Neural cell (in vitro differentiated cells): ENCODE measurements at regions not wholly inside any gene's neighbourhood (a gene's known extent, or its start where the extent isn't known, plus 50 kb on each side); places are given as distances from the start of the nearest gene placed in this dataset.

ENCODE experiments used
- H2AFZ ChIP-seq: fragments of 200-600, 300-800 bp; sonication (generic), shearing (Covaris generic); 2 replicates; pipeline ENCODE4 v1.6.0; 2014; ENCODE audit warnings: low read depth, mild to moderate bottlenecking, antibody characterized with exemption, low read length, moderate library complexity
- H3F3A ChIP-seq: fragments of 200-600 bp; shearing (Covaris generic); 2 replicates; pipeline ENCODE4 v1.6.1; 2016; ENCODE audit warnings: mild to moderate bottlenecking, moderate library complexity, mixed read lengths, antibody characterized with exemption, low read length; ENCODE audit not compliant: insufficient read depth, poor library complexity, severe bottlenecking
- H3K27ac ChIP-seq: fragments of 200-600, 300-800 bp; sonication (generic), shearing (Covaris generic); 2 replicates; pipeline ENCODE4 v1.5.1; 2014; ENCODE audit warnings: mild to moderate bottlenecking, low read length, moderate library complexity
- H3K27me3 ChIP-seq: fragments of 300-800, 200-600 bp; sonication (generic), shearing (Covaris generic); 2 replicates; pipeline ENCODE4 v1.6.0; 2014; ENCODE audit warnings: mild to moderate bottlenecking, low read depth, low read length, moderate library complexity; ENCODE audit not compliant: insufficient read depth
- H3K36me3 ChIP-seq: fragments of 300-800, 200-600 bp; sonication (generic), shearing (Covaris generic); 2 replicates; pipeline ENCODE4 v1.5.1; 2014; ENCODE audit warnings: mild to moderate bottlenecking, antibody characterized with exemption, low read length, moderate library complexity; ENCODE audit not compliant: insufficient read depth
- H3K4me2 ChIP-seq: fragments of 300-800, 200-600 bp; sonication (generic), shearing (Covaris generic); 2 replicates; pipeline ENCODE4 v1.6.0; 2014; ENCODE audit warnings: mild to moderate bottlenecking, low read length
- H3K4me3 ChIP-seq: fragments of 300-800, 200-600 bp; sonication (generic), shearing (Covaris generic); 2 replicates; pipeline ENCODE4 v1.5.1; 2014; ENCODE audit warnings: mild to moderate bottlenecking, low read length, moderate library complexity
- H3K79me2 ChIP-seq: fragments of 200-600 bp; shearing (Covaris generic); replicated peaks from 2 replicates; pipeline ENCODE4 v1.6.0; 2014; ENCODE audit warnings: mild to moderate bottlenecking, low read length, moderate library complexity; ENCODE audit not compliant: insufficient read depth
- H3K9ac ChIP-seq: fragments of 300-800, 200-600 bp; sonication (generic), shearing (Covaris generic); 2 replicates; pipeline ENCODE4 v1.6.1; 2016; ENCODE audit warnings: mild to moderate bottlenecking, low read length, mixed read lengths
- H3K9me2 ChIP-seq: fragments of 200-600 bp; shearing (Covaris generic); 2 replicates; pipeline ENCODE4 v1.6.1; 2016; ENCODE audit warnings: mild to moderate bottlenecking, low read length, mixed read lengths; ENCODE audit not compliant: insufficient read depth
- H3K9me3 ChIP-seq: fragments of 200-600, 300-800 bp; sonication (generic), shearing (Covaris generic); 2 replicates; pipeline ENCODE4 v1.6.1; 2016; ENCODE audit warnings: mild to moderate bottlenecking, mixed run types, low read length, moderate library complexity, mixed read lengths
- H4K20me1 ChIP-seq: fragments of 200-600 bp; shearing (Covaris generic); 2 replicates; pipeline ENCODE4 v1.6.1; 2016; ENCODE audit warnings: mild to moderate bottlenecking, mixed run types; ENCODE audit not compliant: insufficient read depth
- EP300 ChIP-seq: fragments of 450-650 bp; conservative IDR thresholded peaks from 2 replicates; pipeline ENCODE4 v1.6.1; 2014; ENCODE audit warnings: antibody characterized with exemption, mild to moderate bottlenecking, moderate library complexity; ENCODE audit not compliant: poor library complexity, severe bottlenecking
- EZH2 ChIP-seq: fragments of 200-600, 300-800 bp; shearing (Covaris generic), sonication (generic); IDR thresholded peaks from 2 replicates; pipeline ENCODE4 v1.6.1; 2014; ENCODE audit warnings: antibody characterized with exemption, low read length, borderline replicate concordance, mild to moderate bottlenecking; ENCODE audit not compliant: insufficient read depth, poor library complexity, severe bottlenecking
- MXI1 ChIP-seq: fragments of 450-650 bp; conservative IDR thresholded peaks from 2 replicates; pipeline ENCODE4 v1.6.1; 2014; ENCODE audit warnings: antibody characterized with exemption, mild to moderate bottlenecking; ENCODE audit not compliant: poor library complexity, severe bottlenecking
- POLR2AphosphoS5 ChIP-seq: IDR thresholded peaks from 2 replicates; pipeline ENCODE4 v1.6.1; 2012
- RAD21 ChIP-seq: fragments of 450-650 bp; conservative IDR thresholded peaks from 2 replicates; pipeline ENCODE4 v1.6.1; 2014; ENCODE audit warnings: antibody characterized with exemption, mild to moderate bottlenecking, moderate library complexity
- SMC3 ChIP-seq: fragments of 450-650 bp; conservative IDR thresholded peaks from 2 replicates; pipeline ENCODE4 v1.6.1; 2014; ENCODE audit warnings: antibody characterized with exemption, mild to moderate bottlenecking, moderate library complexity; ENCODE audit not compliant: poor library complexity
- TAF1 ChIP-seq: IDR thresholded peaks from 2 replicates; pipeline ENCODE4 v1.6.1; 2012; ENCODE audit warnings: low read depth
- TF ChIP-seq, protein P1 (sequence below): IDR thresholded peaks from 2 replicates; pipeline ENCODE4 v1.6.1; 2012; ENCODE audit warnings: borderline replicate concordance
- TF ChIP-seq, protein P2 (sequence below): fragments of 450-650 bp; IDR thresholded peaks from 2 replicates; pipeline ENCODE4 v1.5.1; 2014; ENCODE audit warnings: antibody characterized with exemption, mild to moderate bottlenecking, moderate library complexity; ENCODE audit not compliant: poor library complexity, severe bottlenecking

DNA sequence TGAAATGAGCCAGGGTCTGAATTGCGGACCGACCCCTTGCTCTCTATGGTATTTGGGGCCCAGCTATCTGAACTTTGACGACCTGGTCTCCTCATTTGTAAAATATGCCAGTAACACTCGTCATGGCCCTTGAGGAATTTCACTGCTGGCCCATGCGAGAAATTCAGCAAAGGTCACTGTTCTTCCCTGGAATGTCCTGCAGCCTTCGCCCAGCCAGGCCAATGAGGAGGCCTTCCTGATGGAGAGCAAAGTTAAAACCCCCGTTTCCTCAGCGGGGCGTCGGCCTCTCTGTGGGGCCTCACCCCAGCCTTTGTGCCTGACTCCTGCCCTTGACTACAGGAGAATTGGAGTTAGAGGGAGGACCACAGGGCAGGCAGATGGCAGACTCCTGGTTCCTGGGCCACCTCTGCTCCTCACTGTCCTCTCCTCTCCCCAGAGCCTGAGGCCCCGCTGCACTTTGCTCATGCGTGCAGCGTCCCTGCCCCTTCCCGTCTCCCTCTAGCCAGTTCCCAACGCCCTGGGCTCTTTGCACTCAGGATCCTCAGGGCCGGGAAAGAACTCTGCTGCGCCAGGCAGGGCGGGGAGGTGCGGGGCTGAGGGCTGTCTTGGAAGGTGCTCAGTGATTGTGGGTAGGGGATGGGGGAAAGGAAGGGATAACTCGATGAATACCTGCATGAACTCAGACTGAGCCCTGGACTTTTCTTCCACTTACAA is 257.0 kb upstream of the RAB6C start:
- Histone ChIP-seq H3K79me2 (no peaks in the 10 kb centered on the region), H3K9me2 (no peaks in the 10 kb centered on the region), H3K36me3 (no peaks in the 10 kb centered on the region), H3K9me3 (no peaks in the 10 kb centered on the region), H3K27me3 (no peaks in the 10 kb centered on the region), H2AFZ (no peak overlapping the region), H3F3A (no peaks in the 10 kb centered on the region), H3K9ac (no peak overlapping the region), H3K27ac (no peak overlapping the region), H3K4me2 (no peak overlapping the region), H4K20me1 (no peaks in the 10 kb centered on the region), H3K4me3 (no peak overlapping the region)
- TF ChIP-seq POLR2AphosphoS5, result no peak
- TF ChIP-seq, protein P1, sequence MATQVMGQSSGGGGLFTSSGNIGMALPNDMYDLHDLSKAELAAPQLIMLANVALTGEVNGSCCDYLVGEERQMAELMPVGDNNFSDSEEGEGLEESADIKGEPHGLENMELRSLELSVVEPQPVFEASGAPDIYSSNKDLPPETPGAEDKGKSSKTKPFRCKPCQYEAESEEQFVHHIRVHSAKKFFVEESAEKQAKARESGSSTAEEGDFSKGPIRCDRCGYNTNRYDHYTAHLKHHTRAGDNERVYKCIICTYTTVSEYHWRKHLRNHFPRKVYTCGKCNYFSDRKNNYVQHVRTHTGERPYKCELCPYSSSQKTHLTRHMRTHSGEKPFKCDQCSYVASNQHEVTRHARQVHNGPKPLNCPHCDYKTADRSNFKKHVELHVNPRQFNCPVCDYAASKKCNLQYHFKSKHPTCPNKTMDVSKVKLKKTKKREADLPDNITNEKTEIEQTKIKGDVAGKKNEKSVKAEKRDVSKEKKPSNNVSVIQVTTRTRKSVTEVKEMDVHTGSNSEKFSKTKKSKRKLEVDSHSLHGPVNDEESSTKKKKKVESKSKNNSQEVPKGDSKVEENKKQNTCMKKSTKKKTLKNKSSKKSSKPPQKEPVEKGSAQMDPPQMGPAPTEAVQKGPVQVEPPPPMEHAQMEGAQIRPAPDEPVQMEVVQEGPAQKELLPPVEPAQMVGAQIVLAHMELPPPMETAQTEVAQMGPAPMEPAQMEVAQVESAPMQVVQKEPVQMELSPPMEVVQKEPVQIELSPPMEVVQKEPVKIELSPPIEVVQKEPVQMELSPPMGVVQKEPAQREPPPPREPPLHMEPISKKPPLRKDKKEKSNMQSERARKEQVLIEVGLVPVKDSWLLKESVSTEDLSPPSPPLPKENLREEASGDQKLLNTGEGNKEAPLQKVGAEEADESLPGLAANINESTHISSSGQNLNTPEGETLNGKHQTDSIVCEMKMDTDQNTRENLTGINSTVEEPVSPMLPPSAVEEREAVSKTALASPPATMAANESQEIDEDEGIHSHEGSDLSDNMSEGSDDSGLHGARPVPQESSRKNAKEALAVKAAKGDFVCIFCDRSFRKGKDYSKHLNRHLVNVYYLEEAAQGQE, result no peak
- no peak for TF ChIP-seq TAF1
- TF ChIP-seq SMC3, result no peak
- no peak for TF ChIP-seq MXI1
- TF ChIP-seq, protein P2, sequence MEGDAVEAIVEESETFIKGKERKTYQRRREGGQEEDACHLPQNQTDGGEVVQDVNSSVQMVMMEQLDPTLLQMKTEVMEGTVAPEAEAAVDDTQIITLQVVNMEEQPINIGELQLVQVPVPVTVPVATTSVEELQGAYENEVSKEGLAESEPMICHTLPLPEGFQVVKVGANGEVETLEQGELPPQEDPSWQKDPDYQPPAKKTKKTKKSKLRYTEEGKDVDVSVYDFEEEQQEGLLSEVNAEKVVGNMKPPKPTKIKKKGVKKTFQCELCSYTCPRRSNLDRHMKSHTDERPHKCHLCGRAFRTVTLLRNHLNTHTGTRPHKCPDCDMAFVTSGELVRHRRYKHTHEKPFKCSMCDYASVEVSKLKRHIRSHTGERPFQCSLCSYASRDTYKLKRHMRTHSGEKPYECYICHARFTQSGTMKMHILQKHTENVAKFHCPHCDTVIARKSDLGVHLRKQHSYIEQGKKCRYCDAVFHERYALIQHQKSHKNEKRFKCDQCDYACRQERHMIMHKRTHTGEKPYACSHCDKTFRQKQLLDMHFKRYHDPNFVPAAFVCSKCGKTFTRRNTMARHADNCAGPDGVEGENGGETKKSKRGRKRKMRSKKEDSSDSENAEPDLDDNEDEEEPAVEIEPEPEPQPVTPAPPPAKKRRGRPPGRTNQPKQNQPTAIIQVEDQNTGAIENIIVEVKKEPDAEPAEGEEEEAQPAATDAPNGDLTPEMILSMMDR, result no peak
- TF ChIP-seq EZH2, result no peak
- TF ChIP-seq EP300, result no peak
- no peak for TF ChIP-seq RAD21

DNA sequence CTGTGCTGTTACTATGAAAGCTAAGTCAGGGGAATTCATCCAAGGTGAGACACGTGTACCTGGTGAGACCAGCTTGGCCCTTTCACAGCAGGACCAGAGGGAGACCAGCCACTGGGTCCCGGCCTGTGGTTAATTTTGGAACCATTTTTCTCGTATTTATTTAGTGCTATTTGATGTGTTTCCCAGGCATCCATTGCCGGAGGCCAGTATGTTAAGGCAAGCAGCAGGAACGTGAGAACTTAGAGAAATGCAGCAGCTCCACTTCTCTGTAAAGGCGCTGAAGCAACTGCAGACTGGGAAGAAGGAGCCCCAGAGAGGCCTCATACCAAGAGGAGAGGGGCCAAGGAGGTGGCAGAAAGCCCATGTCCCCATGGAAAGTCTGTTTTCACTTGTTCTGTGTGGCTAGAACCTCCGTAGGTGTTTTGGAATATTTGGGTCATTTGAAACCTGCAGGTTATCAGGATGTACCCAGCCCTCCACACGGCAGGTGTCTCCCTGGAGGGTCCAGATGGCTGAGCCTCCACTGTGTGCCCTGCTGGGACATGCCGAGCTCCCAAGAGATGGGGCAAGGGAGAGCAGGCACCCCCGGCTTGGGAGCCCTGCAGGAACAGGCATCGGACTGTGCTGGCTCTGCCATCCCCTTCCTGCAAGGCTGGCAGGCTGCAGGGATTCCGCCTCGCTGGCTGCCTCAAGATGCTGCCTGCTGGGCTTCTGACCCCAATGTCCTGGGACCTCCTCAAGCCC is 256.0 kb upstream of the RAB6C start:
- Histone ChIP-seq H4K20me1 (no peaks in the 10 kb centered on the region), H3K9me3 (no peaks in the 10 kb centered on the region), H3K79me2 (no peaks in the 10 kb centered on the region), H3K27me3 (no peaks in the 10 kb centered on the region), H3K4me2 (no peak overlapping the region), H3K36me3 (no peaks in the 10 kb centered on the region), H3K9ac (no peak overlapping the region), H3K4me3 (no peak overlapping the region), H3K9me2 (no peaks in the 10 kb centered on the region), H2AFZ (no peak overlapping the region), H3F3A (no peaks in the 10 kb centered on the region), H3K27ac (no peak overlapping the region)
- TF ChIP-seq, protein P2, result no peak
